Right lobe of liver (tissue), 6 donors: ENCODE measurements at regions not wholly inside any gene's neighbourhood (a gene's known extent, or its start where the extent isn't known, plus 50 kb on each side); places are given as distances from the start of the nearest gene placed in this dataset.

Source experiments
- ATAC-seq, 4 donors: fragments of 200-7000 bp; cut with Tn5 transposase; one replicate each; pipeline ENCODE4 v1.9.1; 2020; ENCODE audit warnings: mild to moderate bottlenecking in 4 of 4, moderate library complexity in 4 of 4
- DNase-seq, 3 donors: peaks; one replicate each; pipeline ENCODE4 v3.0.0-alpha.2; 2020
- H3K27ac ChIP-seq, 3 donors: fragments of 200-600 bp; one replicate each; pipeline ENCODE4 v1.8.0; 2022
- H3K27me3 ChIP-seq, 2 donors: fragments of 200-600 bp; one replicate each; pipeline ENCODE4 v1.8.0; 2022
- H3K36me3 ChIP-seq, 4 donors: fragments of 200-600 bp; sonication (generic) in 1 of 4; one replicate each; pipeline versions ENCODE4 v1.5.1 to v1.8.0; 2017 to 2022; ENCODE audit warnings: control low read depth in 1 of 4
- H3K4me1 ChIP-seq, 4 donors: fragments of 200-600 bp; sonication (generic) in 1 of 4; one replicate each; pipeline versions ENCODE4 v1.5.1 to v1.8.0; 2017 to 2022; ENCODE audit warnings: control low read depth in 1 of 4
- H3K4me3 ChIP-seq, 3 donors: fragments of 200-600 bp; one replicate each; pipeline ENCODE4 v1.8.0; 2022
- H3K9me3 ChIP-seq, 4 donors: fragments of 200-600 bp; sonication (generic) in 1 of 4; one replicate each; pipeline versions ENCODE4 v1.5.1 to v1.8.0; 2017 to 2022; ENCODE audit warnings: control low read depth in 1 of 4
- CTCF ChIP-seq, 4 donors: fragments of 200-600 bp in 3 of 4; fragments of 450-650 bp in 1 of 4; IDR thresholded peaks; one replicate each; pipeline versions ENCODE4 v1.5.1 to v1.8.0; 2016 to 2022; ENCODE audit warnings: antibody characterized with exemption in 4 of 4, mild to moderate bottlenecking in 2 of 4
- POLR2A ChIP-seq: fragments of 450-650 bp; IDR thresholded peaks from one replicate; pipeline ENCODE4 v1.6.1; 2017; ENCODE audit warnings: antibody characterized with exemption, mild to moderate bottlenecking
- WGBS: methylation state at CpG from one replicate; pipeline ENCODE4 v1.1.6; 2018; ENCODE audit warnings: low coverage, low lambda C conversion rate; ENCODE audit not compliant: insufficient coverage; ENCODE audit errors: missing lambda C conversion rate; 5-methylcytosine and 5-hydroxymethylcytosine counted together
- intact Hi-C, 2 donors: fragments of 100-400 bp; cut with DNase I; formaldehyde crosslinking; loops; one replicate each; pipeline versions ENCODE4 v1.11.2 to v1.14.1; 2022
- donor health status: DM: no; HTN: yes; CAD: no.
- donor health status: DM: no; HTN: no; CAD: no.
- donor health status: DM: no; HTN: no; CAD: no.
- donor health status: DM: no; HTN: yes; CAD: no.
- donor health status: DM: no; HTN: yes; CAD: no.

- no peaks in the 10 kb centered on the region for H3K36me3 ChIP-seq
- H3K4me3 ChIP-seq, result no peak overlapping the region
- H3K27me3 ChIP-seq, result no peaks in the 10 kb centered on the region
- 67% methylated on average over 4 of the region's 10 CpGs for WGBS
- no peak for DNase-seq
- H3K9me3 ChIP-seq, result no peaks in the 10 kb centered on the region
- no peak overlapping the region for H3K27ac ChIP-seq
- ATAC-seq, result peak in 1 of 4 donors; percentile 29
- no peaks in the 10 kb centered on the region for H3K4me1 ChIP-seq
- intact Hi-C loops, result no loop called here
- TF ChIP-seq POLR2A (no peak), CTCF (IDR thresholded peaks at IDR 0.05) (no peak)
Observed at GRCh38 chr3:106908181-106908938, 468.9 kb upstream of the CCDC54 start.

GRCh38 chr3:106913111-106913698 is 464.0 kb upstream of the CCDC54 start:
- Histone ChIP-seq H3K27ac (no peak overlapping the region), H3K27me3 (no peaks in the 10 kb centered on the region), H3K4me3 (no peak overlapping the region), H3K4me1 (no peaks in the 10 kb centered on the region), H3K36me3 (no peaks in the 10 kb centered on the region), H3K9me3 (no peaks in the 10 kb centered on the region)
- no peak for TF ChIP-seq CTCF (IDR thresholded peaks at IDR 0.05)
- TF ChIP-seq POLR2A, result no peak
- intact Hi-C loops, result no loop called here
- DNase-seq (no peak), ATAC-seq (no peak)
- 62% methylated on average over 7 of the region's 14 CpGs for WGBS

- H3K27me3 ChIP-seq, result no peaks in the 10 kb centered on the region
- H3K9me3 ChIP-seq, result no peaks in the 10 kb centered on the region
- DNase-seq (no peak), ATAC-seq (no peak)
- no peak overlapping the region for H3K27ac ChIP-seq
- TF ChIP-seq CTCF (IDR thresholded peaks at IDR 0.05) (no peak), POLR2A (no peak)
- H3K4me1 ChIP-seq, result no peaks in the 10 kb centered on the region
- WGBS, result 77% methylated on average over 4 of the region's 4 CpGs
- H3K4me3 ChIP-seq, result no peak overlapping the region
- no peaks in the 10 kb centered on the region for H3K36me3 ChIP-seq
- intact Hi-C loops, result no loop called here
Observed at GRCh38 chr3:106913966-106914365, 463.3 kb upstream of the CCDC54 start.

- H3K27ac ChIP-seq, result no peak overlapping the region
- intact Hi-C loops, result no loop called here
- ATAC-seq, result no peak
- H3K4me3 ChIP-seq, result no peak overlapping the region
- H3K9me3 ChIP-seq, result no peaks in the 10 kb centered on the region
- no peaks in the 10 kb centered on the region for H3K36me3 ChIP-seq
- no peak for DNase-seq
- H3K27me3 ChIP-seq, result no peaks in the 10 kb centered on the region
- H3K4me1 ChIP-seq, result no peaks in the 10 kb centered on the region
- no peak for TF ChIP-seq POLR2A
- WGBS, result 58% methylated on average over 3 of the region's 3 CpGs
Observed at GRCh38 chr3:106920609-106921008, 456.6 kb upstream of the CCDC54 start.

- Histone ChIP-seq H3K9me3 (no peaks in the 10 kb centered on the region), H3K27ac (no peak overlapping the region), H3K4me1 (no peaks in the 10 kb centered on the region), H3K4me3 (no peak overlapping the region), H3K36me3 (no peaks in the 10 kb centered on the region), H3K27me3 (no peaks in the 10 kb centered on the region)
- no peak for ATAC-seq
- intact Hi-C loops, result no loop called here
- DNase-seq, result no peak
- WGBS, result 29% methylated on average over 3 of the region's 3 CpGs
- TF ChIP-seq CTCF (IDR thresholded peaks at IDR 0.05) (no peak), POLR2A (no peak)
Observed at GRCh38 chr3:106929081-106929480, 448.2 kb upstream of the CCDC54 start.
